IPS-18a (cell line): ENCODE measurements at regions not wholly inside any gene's neighbourhood (a gene's known extent, or its start where the extent isn't known, plus 50 kb on each side); places are given as distances from the start of the nearest gene placed in this dataset.
"Not testable (repeated sequence)": the region's sequence is repeated elsewhere in the genome, so short reads cannot be mapped to it uniquely, and the experiment has no call there.

ENCODE experiments used
- H3K27ac ChIP-seq: one replicate; pipeline ENCODE4 v1.5.1; 2013; ENCODE audit warnings: low read length
- H3K27me3 ChIP-seq: one replicate; pipeline ENCODE4 v1.6.1; 2013; ENCODE audit warnings: mild to moderate bottlenecking, low read length; ENCODE audit not compliant: control insufficient read depth, insufficient read depth
- H3K36me3 ChIP-seq: one replicate; pipeline ENCODE4 v1.6.1; 2013; ENCODE audit warnings: low read depth, low read length; ENCODE audit not compliant: control insufficient read depth
- H3K4me1 ChIP-seq: one replicate; pipeline ENCODE4 v1.6.1; 2013; ENCODE audit warnings: low read depth, low read length; ENCODE audit not compliant: control insufficient read depth
- H3K4me3 ChIP-seq: one replicate; pipeline ENCODE4 v1.5.1; 2013; ENCODE audit warnings: low read length
- H3K9ac ChIP-seq: one replicate; pipeline ENCODE4 v1.6.1; 2013; ENCODE audit warnings: mild to moderate bottlenecking, low read length, moderate library complexity
- H3K9me3 ChIP-seq: one replicate; pipeline ENCODE4 v1.6.1; 2013; ENCODE audit warnings: low read depth, low read length; ENCODE audit not compliant: control insufficient read depth

GRCh38 chr7:35887430-35887829, 86.6 kb downstream of the SEPTIN7 start:
- not testable (repeated sequence) for H3K4me1 ChIP-seq, H3K4me3 ChIP-seq, H3K27me3 ChIP-seq, H3K9ac ChIP-seq, H3K9me3 ChIP-seq, H3K27ac ChIP-seq
- peaks cover 15% of the 10 kb centered on the region for H3K36me3 ChIP-seq

- Histone ChIP-seq H3K4me3 (no peak overlapping the region), H3K36me3 (peaks cover 8% of the 10 kb centered on the region), H3K9me3 (no peaks in the 10 kb centered on the region), H3K4me1 (no peaks in the 10 kb centered on the region), H3K9ac (no peak overlapping the region), H3K27me3 (no peaks in the 10 kb centered on the region), H3K27ac (no peak overlapping the region)
Measured at GRCh38 chr7:35889001-35889400, 88.1 kb downstream of the SEPTIN7 start.

- H3K4me1 ChIP-seq, result no peaks in the 10 kb centered on the region
- H3K27me3 ChIP-seq, result no peaks in the 10 kb centered on the region
- no peaks in the 10 kb centered on the region for H3K9me3 ChIP-seq
- H3K9ac ChIP-seq, result no peak overlapping the region
- H3K4me3 ChIP-seq, result no peak overlapping the region
- H3K36me3 ChIP-seq, result peaks cover 6% of the 10 kb centered on the region
- no peak overlapping the region for H3K27ac ChIP-seq
Measured at GRCh38 chr7:35889870-35890269, 89.0 kb downstream of the SEPTIN7 start.

GRCh38 chr7:35891004-35891830, 90.4 kb downstream of the SEPTIN7 start:
- no peaks in the 10 kb centered on the region for H3K27me3 ChIP-seq
- no peak overlapping the region for H3K4me3 ChIP-seq
- no peaks in the 10 kb centered on the region for H3K4me1 ChIP-seq
- peaks cover 6% of the 10 kb centered on the region for H3K36me3 ChIP-seq
- H3K9ac ChIP-seq, result no peak overlapping the region
- no peaks in the 10 kb centered on the region for H3K9me3 ChIP-seq
- H3K27ac ChIP-seq, result no peak overlapping the region

GRCh38 chr7:35893649-35894048, 92.8 kb downstream of the SEPTIN7 start:
- Histone ChIP-seq H3K9me3 (no peaks in the 10 kb centered on the region), H3K4me3 (no peak overlapping the region), H3K9ac (no peak overlapping the region), H3K36me3 (peaks cover 9% of the 10 kb centered on the region), H3K27me3 (no peaks in the 10 kb centered on the region), H3K4me1 (no peaks in the 10 kb centered on the region), H3K27ac (no peak overlapping the region)

GRCh38 chr7:35894721-35895120, 93.9 kb downstream of the SEPTIN7 start:
- Histone ChIP-seq H3K9me3 (no peaks in the 10 kb centered on the region), H3K9ac (no peak overlapping the region), H3K4me1 (no peaks in the 10 kb centered on the region), H3K36me3 (peaks cover 11% of the 10 kb centered on the region), H3K27ac (no peak overlapping the region), H3K27me3 (no peaks in the 10 kb centered on the region), H3K4me3 (no peak overlapping the region)

- Histone ChIP-seq H3K27ac (no peak overlapping the region), H3K4me1 (no peaks in the 10 kb centered on the region), H3K36me3 (peaks cover 27% of the 10 kb centered on the region)
Measured at GRCh38 chr7:35900651-35901050, 99.8 kb downstream of the SEPTIN7 start.

GRCh38 chr7:35905555-35905954, 104.7 kb downstream of the SEPTIN7 start:
- Histone ChIP-seq H3K4me3 (no peak overlapping the region), H3K27ac (no peak overlapping the region), H3K4me1 (peaks cover 9% of the 10 kb centered on the region), H3K9ac (no peak overlapping the region), H3K27me3 (no peaks in the 10 kb centered on the region), H3K9me3 (no peaks in the 10 kb centered on the region), H3K36me3 (peaks cover 16% of the 10 kb centered on the region)

More at GRCh38 chr7:35900651-35901050, 99.8 kb downstream of the SEPTIN7 start:
- Histone ChIP-seq H3K9ac (no peak overlapping the region), H3K9me3 (no peaks in the 10 kb centered on the region), H3K27me3 (no peaks in the 10 kb centered on the region), H3K4me3 (no peak overlapping the region)

- Histone ChIP-seq H3K9me3 (no peaks in the 10 kb centered on the region), H3K36me3 (peaks cover 15% of the 10 kb centered on the region), H3K9ac (no peak overlapping the region), H3K4me1 (peaks cover 9% of the 10 kb centered on the region), H3K27ac (no peak overlapping the region), H3K27me3 (no peaks in the 10 kb centered on the region), H3K4me3 (no peak overlapping the region)
Measured at GRCh38 chr7:35906191-35906908, 105.5 kb downstream of the SEPTIN7 start.

- Histone ChIP-seq H3K27me3 (no peaks in the 10 kb centered on the region), H3K9ac (no peak overlapping the region), H3K36me3 (peaks cover 10% of the 10 kb centered on the region), H3K27ac (no peak overlapping the region), H3K9me3 (peaks cover 5% of the 10 kb centered on the region), H3K4me1 (peaks cover 9% of the 10 kb centered on the region), H3K4me3 (peak overlapping the region; percentile 3)
Measured at GRCh38 chr7:35908331-35909216, 107.7 kb downstream of the SEPTIN7 start.

GRCh38 chr7:35909870-35910357, 109.1 kb downstream of the SEPTIN7 start:
- H3K4me3 ChIP-seq, result no peak overlapping the region
- H3K27me3 ChIP-seq, result no peaks in the 10 kb centered on the region
- no peak overlapping the region for H3K9ac ChIP-seq
- H3K4me1 ChIP-seq, result peaks cover 9% of the 10 kb centered on the region
- H3K36me3 ChIP-seq, result no peaks in the 10 kb centered on the region
- no peak overlapping the region for H3K27ac ChIP-seq
- peaks cover 5% of the 10 kb centered on the region for H3K9me3 ChIP-seq
